HL-60 (cell line): ENCODE measurements at regions not wholly inside any gene's neighbourhood (a gene's known extent, or its start where the extent isn't known, plus 50 kb on each side); places are given as distances from the start of the nearest gene placed in this dataset.

ENCODE experiments used
- CTCF ChIP-seq: IDR thresholded peaks from one replicate; pipeline ENCODE4 v1.5.1; 2011; ENCODE audit warnings: low read length, control low read depth, inconsistent platforms; ENCODE audit not compliant: insufficient read depth
- GABPA ChIP-seq: IDR thresholded peaks from 2 replicates; pipeline ENCODE4 v1.6.1; 2012; ENCODE audit warnings: low read depth
- POLR2AphosphoS5 ChIP-seq: IDR thresholded peaks from 2 replicates; pipeline ENCODE4 v1.6.1; 2012; ENCODE audit warnings: low read depth
- REST ChIP-seq: IDR thresholded peaks from 2 replicates; pipeline ENCODE4 v1.6.1; 2012; ENCODE audit warnings: low read depth; ENCODE audit not compliant: insufficient replicate concordance

GRCh38 chr5:162567644-162568043 lies 500.1 kb downstream of the GABRG2 start:
- no peak for TF ChIP-seq CTCF
- TF ChIP-seq POLR2AphosphoS5, result no peak
- no peak for TF ChIP-seq REST
- no peak for TF ChIP-seq GABPA
